ENCODE measurements at regions not wholly inside any gene's neighbourhood (a gene's known extent, or its start where the extent isn't known, plus 50 kb on each side); places are given as distances from the start of the nearest gene placed in this dataset.

DNA sequence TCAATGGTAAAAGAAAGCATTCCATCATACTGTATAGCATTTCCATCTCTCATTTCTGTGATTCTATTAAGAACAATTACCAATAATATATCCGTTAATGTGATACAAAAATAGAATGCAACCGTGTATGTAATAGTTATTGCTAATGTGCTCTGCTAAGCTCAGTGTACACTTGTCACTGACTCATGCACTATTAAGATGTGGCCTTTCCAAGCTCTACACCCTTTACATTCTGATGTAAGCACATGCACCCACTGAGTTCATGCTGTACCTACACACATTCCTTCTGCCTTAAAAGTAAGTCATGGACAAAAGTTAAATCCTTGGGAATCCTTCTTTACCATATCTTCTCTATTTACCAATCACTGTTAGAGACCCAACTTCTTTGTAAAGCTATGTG lies 319.1 kb downstream of the ZSWIM6 start:
- intact Hi-C loops (cut with DNase I) = loop anchor here in 1 of 2 donors (10.0 kb wide), 1 partner anchor 596 kb away; no protein-coding TSS in a partner anchor
- DNase-seq = no peak
- Histone ChIP-seq H3K27me3 (no peaks in the 10 kb centered on the region), H3K36me3 (no peaks in the 10 kb centered on the region), H3K4me3 (no peak overlapping the region), H3K9me3 (no peaks in the 10 kb centered on the region), H3K4me1 (no peaks in the 10 kb centered on the region), H3K27ac (no peak overlapping the region)
- no peak for ATAC-seq
- TF ChIP-seq, protein P1, sequence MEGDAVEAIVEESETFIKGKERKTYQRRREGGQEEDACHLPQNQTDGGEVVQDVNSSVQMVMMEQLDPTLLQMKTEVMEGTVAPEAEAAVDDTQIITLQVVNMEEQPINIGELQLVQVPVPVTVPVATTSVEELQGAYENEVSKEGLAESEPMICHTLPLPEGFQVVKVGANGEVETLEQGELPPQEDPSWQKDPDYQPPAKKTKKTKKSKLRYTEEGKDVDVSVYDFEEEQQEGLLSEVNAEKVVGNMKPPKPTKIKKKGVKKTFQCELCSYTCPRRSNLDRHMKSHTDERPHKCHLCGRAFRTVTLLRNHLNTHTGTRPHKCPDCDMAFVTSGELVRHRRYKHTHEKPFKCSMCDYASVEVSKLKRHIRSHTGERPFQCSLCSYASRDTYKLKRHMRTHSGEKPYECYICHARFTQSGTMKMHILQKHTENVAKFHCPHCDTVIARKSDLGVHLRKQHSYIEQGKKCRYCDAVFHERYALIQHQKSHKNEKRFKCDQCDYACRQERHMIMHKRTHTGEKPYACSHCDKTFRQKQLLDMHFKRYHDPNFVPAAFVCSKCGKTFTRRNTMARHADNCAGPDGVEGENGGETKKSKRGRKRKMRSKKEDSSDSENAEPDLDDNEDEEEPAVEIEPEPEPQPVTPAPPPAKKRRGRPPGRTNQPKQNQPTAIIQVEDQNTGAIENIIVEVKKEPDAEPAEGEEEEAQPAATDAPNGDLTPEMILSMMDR (IDR thresholded peaks at IDR 0.05) = no peak

DNA sequence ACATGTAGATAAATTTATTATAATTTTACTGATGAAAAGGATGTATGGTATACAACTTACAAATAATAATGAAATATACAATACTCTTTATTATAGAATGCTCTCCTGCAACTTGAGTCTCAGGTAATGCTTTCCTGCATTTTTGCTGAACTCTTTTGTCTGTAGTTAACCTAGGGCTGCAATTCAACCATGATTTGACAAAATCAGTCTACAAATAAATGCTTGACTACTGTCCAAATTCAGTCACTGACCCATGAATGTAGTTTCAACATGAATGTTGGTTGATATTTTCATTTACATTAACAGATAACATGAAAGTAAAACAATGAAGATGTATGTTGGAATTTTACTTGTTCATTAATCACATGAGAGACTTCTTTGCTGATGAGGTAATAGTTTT lies 320.9 kb downstream of the ZSWIM6 start:
- H3K27me3 ChIP-seq = no peaks in the 10 kb centered on the region
- H3K4me3 ChIP-seq = no peak overlapping the region
- H3K36me3 ChIP-seq = no peaks in the 10 kb centered on the region
- H3K4me1 ChIP-seq = no peaks in the 10 kb centered on the region
- intact Hi-C loops (cut with DNase I) = loop anchor here in 1 of 2 donors (10.0 kb wide), 1 partner anchor 598 kb away; no protein-coding TSS in a partner anchor
- no peak overlapping the region for H3K27ac ChIP-seq
- no peaks in the 10 kb centered on the region for H3K9me3 ChIP-seq
- TF ChIP-seq, protein P1 (IDR thresholded peaks at IDR 0.05) = no peak
- no peak for ATAC-seq
- DNase-seq = no peak

DNA sequence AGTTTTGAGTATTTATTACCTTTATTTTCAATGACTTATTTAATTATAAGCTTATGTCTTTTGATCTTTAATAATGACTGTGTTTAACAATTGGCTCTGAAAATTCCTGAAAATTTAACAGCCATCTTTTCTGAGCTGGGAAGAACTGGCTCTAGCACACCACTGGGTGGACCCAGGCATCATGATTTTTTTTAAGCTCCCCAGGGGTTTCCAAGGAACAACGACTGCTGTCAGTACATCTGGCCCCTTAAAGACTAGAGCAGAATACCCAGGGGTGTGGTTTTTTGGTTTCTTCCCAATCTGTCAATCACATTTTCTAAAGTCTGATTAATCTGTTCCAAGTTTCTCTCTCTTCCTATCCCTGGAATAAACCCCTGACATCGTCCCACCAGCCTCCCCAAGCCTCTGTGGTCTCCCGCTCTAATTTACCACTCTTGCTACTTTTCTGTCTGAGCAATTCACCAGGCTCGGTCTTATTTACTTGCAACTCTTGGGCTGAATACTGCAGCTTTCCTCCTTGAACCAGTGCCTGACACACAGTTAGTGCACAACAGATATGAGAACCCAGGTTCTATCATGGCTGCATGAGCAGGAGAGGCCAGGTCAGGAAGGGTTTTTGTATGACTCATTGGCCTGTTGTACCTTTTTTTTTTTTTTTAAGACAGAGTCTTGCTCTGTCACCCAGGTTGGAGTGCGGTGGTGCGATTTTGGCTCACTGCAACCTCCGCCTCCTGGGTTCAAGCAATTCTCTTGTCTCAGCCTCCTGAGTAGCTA lies 321.9 kb downstream of the ZSWIM6 start:
- Histone ChIP-seq H3K27ac (no peak overlapping the region), H3K36me3 (no peaks in the 10 kb centered on the region), H3K27me3 (no peaks in the 10 kb centered on the region), H3K4me1 (no peaks in the 10 kb centered on the region), H3K9me3 (no peaks in the 10 kb centered on the region), H3K4me3 (no peak overlapping the region)
- no peak for ATAC-seq
- no peak for DNase-seq
- TF ChIP-seq, protein P1 (IDR thresholded peaks at IDR 0.05) = no peak
- intact Hi-C loops (cut with DNase I) = loop anchor here in 1 of 2 donors (10.0 kb wide), 1 partner anchor 599 kb away; no protein-coding TSS in a partner anchor

DNA sequence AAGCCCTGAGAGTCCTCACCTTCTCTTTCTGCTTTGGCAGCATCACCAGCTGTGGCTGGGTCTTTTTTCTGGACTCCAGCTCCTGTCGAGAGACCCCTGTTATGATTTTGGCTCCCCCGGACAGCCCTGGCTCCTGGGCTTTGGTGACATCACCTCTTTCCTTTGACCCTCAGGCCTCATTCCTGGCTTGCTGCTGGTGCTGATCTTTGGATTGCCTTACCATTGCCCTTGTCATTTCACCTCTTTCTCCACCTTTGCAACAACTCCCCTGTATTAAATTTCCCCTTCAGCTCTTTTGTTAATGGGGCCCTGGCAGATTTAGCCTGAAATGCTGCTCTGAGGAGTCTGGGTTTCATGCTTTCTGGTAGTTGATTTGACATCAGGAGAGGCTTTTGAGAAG lies 322.8 kb downstream of the ZSWIM6 start:
- Histone ChIP-seq H3K27me3 (no peaks in the 10 kb centered on the region), H3K27ac (no peak overlapping the region), H3K4me3 (no peak overlapping the region), H3K4me1 (no peaks in the 10 kb centered on the region), H3K36me3 (no peaks in the 10 kb centered on the region), H3K9me3 (no peaks in the 10 kb centered on the region)
- no peak for DNase-seq
- ATAC-seq = no peak
- intact Hi-C loops (cut with DNase I) = loop anchor here in 1 of 2 donors (10.0 kb wide), 1 partner anchor 600 kb away; no protein-coding TSS in a partner anchor
- TF ChIP-seq, protein P1 (IDR thresholded peaks at IDR 0.05) = no peak

DNA sequence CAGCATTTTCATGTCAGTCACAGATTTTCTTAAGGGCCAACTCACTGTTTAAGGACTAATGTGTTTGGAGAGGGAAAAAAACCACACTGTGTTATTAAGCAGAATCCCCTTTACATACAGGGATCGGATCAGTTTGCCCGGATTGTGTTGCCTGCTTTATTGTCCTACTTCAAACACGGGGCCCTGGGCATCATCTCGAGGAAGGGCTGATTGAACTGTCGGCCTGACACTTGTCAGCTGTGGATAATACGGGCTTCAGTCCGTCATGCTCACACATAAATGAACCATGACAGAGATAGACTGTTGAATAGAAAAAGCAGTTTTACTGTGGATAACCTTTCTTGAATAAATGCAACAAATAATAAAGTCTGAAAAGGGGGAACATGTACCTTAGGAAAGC lies 325.0 kb downstream of the ZSWIM6 start:
- intact Hi-C loops (cut with DNase I) = loop anchor here in 1 of 2 donors (10.0 kb wide), 1 partner anchor 602 kb away; no protein-coding TSS in a partner anchor
- H3K27ac ChIP-seq = no peak overlapping the region
- no peak for DNase-seq
- H3K9me3 ChIP-seq = no peaks in the 10 kb centered on the region
- no peak for ATAC-seq
- H3K27me3 ChIP-seq = no peaks in the 10 kb centered on the region
- H3K4me3 ChIP-seq = no peak overlapping the region
- TF ChIP-seq, protein P1 (IDR thresholded peaks at IDR 0.05) = no peak
- no peaks in the 10 kb centered on the region for H3K4me1 ChIP-seq
- H3K36me3 ChIP-seq = no peaks in the 10 kb centered on the region
